Esophagus muscularis mucosa (tissue), 4 donors: ENCODE measurements at regions not wholly inside any gene's neighbourhood (a gene's known extent, or its start where the extent isn't known, plus 50 kb on each side); places are given as distances from the start of the nearest gene placed in this dataset.

Experiments used
- EP300 ChIP-seq: sonication (generic); formaldehyde crosslinking; IDR thresholded peaks from one replicate; pipeline ENCODE4 v1.6.1; 2017; ENCODE audit warnings: antibody characterized with exemption
- POLR2A ChIP-seq: fragments of 450-650 bp; IDR thresholded peaks from one replicate; pipeline ENCODE4 v1.6.1; 2017; ENCODE audit warnings: antibody characterized with exemption, moderate library complexity, mild to moderate bottlenecking, low read depth
- POLR2AphosphoS5 ChIP-seq, 2 donors: sonication (generic); formaldehyde crosslinking; IDR thresholded peaks; one replicate each; pipeline ENCODE4 v1.6.1; 2017; ENCODE audit warnings: antibody characterized with exemption in 2 of 2
- TF ChIP-seq, protein P1 (sequence below), 3 experiments: fragments of 200-600 bp in 2 of 3; fragments of 450-650 bp in 1 of 3; sonication (generic) in 2 of 3; IDR thresholded peaks; one replicate each; pipeline ENCODE4 v1.5.1; 2017 to 2019; ENCODE audit warnings: antibody characterized with exemption in 3 of 3, mild to moderate bottlenecking in 2 of 3, moderate library complexity in 1 of 3

DNA sequence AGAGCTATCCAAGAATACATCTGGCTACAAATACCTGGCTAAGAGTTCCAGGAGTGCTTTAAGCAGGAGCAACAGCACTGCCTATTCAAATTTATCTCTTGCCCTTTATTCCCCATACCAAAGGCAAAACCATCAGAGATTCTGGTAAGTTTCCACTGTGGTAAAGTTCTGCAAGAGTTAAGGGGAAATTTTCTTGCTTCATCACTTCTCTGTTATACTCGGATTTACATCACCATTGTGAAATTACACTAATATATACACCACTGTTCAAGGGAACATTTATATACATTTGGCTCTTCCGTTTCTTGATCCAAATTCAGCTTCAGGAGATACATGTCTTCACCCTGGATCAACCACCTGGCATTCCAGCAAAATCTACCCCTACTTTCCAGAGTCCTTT, 70.8 kb upstream of the PTPN13 start:
- TF ChIP-seq, protein P1, sequence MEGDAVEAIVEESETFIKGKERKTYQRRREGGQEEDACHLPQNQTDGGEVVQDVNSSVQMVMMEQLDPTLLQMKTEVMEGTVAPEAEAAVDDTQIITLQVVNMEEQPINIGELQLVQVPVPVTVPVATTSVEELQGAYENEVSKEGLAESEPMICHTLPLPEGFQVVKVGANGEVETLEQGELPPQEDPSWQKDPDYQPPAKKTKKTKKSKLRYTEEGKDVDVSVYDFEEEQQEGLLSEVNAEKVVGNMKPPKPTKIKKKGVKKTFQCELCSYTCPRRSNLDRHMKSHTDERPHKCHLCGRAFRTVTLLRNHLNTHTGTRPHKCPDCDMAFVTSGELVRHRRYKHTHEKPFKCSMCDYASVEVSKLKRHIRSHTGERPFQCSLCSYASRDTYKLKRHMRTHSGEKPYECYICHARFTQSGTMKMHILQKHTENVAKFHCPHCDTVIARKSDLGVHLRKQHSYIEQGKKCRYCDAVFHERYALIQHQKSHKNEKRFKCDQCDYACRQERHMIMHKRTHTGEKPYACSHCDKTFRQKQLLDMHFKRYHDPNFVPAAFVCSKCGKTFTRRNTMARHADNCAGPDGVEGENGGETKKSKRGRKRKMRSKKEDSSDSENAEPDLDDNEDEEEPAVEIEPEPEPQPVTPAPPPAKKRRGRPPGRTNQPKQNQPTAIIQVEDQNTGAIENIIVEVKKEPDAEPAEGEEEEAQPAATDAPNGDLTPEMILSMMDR (IDR thresholded peaks at IDR 0.05): no peak
- no peak for TF ChIP-seq POLR2A
- TF ChIP-seq EP300: no peak
- no peak for TF ChIP-seq POLR2AphosphoS5 (IDR thresholded peaks at IDR 0.05)
